HG02759 (cell line): ENCODE measurements at regions not wholly inside any gene's neighbourhood (a gene's known extent, or its start where the extent isn't known, plus 50 kb on each side); places are given as distances from the start of the nearest gene placed in this dataset.
"Not testable (repeated sequence)": the region's sequence is repeated elsewhere in the genome, so short reads cannot be mapped to it uniquely, and the experiment has no call there.

ENCODE experiments used
- ATAC-seq: cut with Tn5 transposase; IDR thresholded peaks from one replicate; pipeline ENCODE4 v1.9.1; 2021; ENCODE audit warnings: mild to moderate bottlenecking, moderate library complexity; ENCODE audit not compliant: unreplicated experiment

DNA sequence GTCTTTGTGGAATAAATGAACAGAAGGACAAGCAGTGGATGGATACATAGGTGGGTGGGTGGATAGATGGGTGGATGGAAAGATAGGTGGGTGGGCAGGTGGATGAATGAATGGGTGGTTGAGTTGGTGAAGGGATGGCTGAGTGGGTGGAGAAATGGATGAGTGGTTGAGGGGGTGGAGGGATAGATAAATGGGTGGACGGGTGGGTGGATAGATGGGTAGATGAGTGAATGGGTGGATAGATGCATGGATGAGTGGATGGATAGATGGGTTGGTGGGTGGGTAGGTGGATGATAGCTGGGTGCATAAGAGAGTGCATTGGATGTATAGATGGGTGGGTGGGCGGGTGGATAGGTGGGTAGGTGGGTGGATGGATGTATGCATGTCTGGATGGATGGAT is 63.5 kb downstream of the UNC93B1 start:
- ATAC-seq = not testable (repeated sequence)

DNA sequence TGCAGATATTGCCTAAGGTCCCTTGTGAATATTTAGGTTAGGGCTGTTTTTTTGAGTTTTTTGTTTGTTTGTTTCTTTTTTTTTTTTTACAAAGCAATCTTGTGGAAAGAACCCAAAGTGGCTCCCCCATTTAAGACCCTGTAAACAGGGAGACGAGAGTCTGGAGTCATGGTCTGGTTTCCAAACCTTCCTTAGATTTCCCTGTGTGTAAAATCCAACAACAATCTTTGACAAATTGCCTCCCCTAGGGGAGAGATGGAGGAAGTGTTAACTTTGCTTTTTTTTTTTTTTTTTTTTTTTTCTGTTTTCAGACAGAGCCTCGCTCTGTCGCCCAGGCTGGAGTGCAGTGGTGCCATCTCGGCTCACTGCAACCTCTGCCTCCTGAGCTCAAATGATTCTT is 64.9 kb downstream of the UNC93B1 start:
- not testable (repeated sequence) for ATAC-seq

DNA sequence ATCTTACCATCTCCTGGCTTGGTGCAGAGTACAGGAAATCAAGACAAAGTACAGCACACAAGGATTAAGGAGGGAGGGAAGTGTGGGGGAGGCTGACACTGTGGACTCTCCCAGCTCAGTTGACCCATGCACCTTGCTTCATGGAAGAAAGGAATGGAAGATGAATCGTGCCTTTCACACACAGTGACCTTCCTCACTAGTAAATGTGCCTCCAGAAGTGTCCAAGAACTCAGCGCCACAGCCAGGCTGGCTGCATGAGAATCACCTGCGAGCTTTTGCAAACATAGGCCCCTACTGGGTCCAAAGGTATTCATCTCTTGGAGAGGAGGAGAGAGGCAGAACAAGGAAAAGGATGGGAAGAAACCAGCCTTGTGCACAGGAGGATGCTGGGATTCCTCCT is 65.5 kb downstream of the UNC93B1 start:
- not testable (repeated sequence) for ATAC-seq

GRCh38 chr11:67923565-67923964 is 80.3 kb downstream of the UNC93B1 start:
- not testable (repeated sequence) for ATAC-seq

DNA sequence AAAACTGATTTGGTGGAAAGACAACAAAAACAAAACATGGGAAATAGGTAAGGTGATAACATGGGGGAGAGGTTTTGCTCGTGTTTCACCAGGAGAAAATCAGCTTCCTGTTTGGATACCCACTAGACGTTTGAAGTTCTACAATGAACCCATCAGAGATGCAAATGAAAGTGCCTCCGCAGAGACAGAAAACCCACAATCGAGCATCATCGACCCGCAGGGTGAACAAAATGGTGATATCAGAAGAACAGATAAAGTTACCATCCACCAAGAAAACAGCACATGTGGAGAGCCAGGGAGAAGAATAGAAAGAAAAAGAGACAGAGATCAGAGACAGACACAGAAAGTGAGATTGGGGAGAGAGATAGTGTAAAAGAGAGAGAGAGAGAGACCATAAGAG is 83.4 kb downstream of the UNC93B1 start:
- ATAC-seq = not testable (repeated sequence)

DNA sequence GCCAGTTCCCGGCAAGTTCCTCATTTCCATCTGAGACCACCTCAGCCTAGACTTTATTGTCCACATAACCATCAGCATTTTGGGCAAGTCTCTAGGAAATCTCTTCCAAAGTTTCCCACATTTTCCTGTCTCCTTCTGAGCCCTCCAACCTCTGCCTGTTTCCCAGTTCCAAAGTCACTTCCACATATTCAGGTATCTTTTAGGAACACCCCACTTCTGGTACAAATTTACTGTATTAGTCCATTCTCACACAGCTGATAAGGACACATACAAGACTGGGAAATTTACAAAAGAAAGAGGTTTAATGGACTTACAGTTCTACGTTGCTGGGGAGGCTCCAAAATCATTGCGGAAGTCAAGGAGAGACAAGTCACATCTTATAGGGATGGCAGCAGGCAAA is 91.7 kb downstream of the UNC93B1 start:
- ATAC-seq = not testable (repeated sequence)

- ATAC-seq = not testable (repeated sequence)
Observed at GRCh38 chr11:67911211-67911610, 92.7 kb downstream of the UNC93B1 start.

DNA sequence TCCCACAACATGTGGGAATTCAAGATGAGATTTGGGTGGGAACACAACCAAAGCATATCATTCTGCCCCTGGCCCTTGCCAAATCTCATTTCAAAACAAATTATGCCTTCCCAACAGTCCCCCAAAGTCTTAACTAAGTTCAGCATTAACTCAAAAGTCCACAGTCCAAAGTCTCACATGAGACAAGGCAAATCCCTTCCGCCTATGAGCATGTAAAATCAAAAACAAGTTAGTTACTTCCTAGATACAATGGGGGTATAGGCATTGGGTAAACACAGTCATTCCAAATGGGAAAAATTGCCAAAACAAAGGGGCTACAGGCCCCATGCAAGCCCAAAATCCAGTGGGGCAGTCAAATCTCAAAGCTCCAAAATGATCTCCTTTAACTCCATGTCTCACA is 93.1 kb downstream of the UNC93B1 start:
- ATAC-seq = not testable (repeated sequence)

- not testable (repeated sequence) for ATAC-seq
Observed at GRCh38 chr11:67906969-67907368, 96.9 kb downstream of the UNC93B1 start.

DNA sequence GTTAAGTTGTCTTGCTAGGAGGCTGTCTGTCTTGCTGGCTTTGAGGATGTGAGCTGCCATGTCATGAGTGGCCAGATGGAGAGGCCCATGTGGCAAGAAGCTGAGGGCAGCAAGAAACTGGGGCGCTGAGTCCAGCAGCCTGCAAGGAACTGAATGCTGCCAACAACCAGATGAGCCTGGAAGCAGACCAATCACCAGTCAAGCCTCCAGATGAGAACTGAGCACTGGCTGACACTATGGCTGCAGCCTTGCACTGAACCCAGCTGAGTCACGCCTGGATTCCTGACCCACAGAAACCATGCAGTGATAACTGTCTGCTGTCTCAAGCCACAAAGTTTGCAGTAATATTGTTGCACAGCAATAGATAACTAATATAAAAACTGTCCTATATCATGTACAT is 104.4 kb downstream of the UNC93B1 start:
- ATAC-seq = not testable (repeated sequence)

DNA sequence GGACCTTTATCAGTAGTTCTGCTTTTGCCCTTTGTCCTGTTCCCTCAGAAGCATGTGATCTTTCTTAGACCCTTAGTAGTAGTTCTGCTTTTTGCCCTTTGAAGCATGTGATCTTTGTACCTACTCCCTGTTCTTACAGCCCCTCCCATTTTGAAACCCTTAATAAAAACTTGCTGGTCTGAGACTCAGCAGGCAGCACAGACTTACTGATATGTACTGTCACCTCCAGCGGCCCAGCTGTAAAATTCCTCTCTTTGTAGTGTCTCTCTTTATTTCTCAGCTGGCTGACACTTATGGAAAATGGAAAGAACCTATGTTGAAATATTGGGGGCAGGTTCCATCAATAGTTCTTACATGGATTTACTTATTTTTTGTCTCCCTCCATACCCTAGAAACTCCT is 110.4 kb downstream of the UNC93B1 start:
- not testable (repeated sequence) for ATAC-seq

GRCh38 chr11:67889646-67890045 is 114.3 kb downstream of the UNC93B1 start:
- ATAC-seq = not testable (repeated sequence)

- ATAC-seq = not testable (repeated sequence)
Observed at GRCh38 chr11:67888056-67888455, 115.8 kb downstream of the UNC93B1 start.

GRCh38 chr11:67886672-67887071 is 117.2 kb downstream of the UNC93B1 start:
- not testable (repeated sequence) for ATAC-seq

GRCh38 chr11:67886207-67886606 is 117.7 kb downstream of the UNC93B1 start:
- ATAC-seq = not testable (repeated sequence)

GRCh38 chr11:67885574-67885973 is 118.3 kb downstream of the UNC93B1 start:
- not testable (repeated sequence) for ATAC-seq

DNA sequence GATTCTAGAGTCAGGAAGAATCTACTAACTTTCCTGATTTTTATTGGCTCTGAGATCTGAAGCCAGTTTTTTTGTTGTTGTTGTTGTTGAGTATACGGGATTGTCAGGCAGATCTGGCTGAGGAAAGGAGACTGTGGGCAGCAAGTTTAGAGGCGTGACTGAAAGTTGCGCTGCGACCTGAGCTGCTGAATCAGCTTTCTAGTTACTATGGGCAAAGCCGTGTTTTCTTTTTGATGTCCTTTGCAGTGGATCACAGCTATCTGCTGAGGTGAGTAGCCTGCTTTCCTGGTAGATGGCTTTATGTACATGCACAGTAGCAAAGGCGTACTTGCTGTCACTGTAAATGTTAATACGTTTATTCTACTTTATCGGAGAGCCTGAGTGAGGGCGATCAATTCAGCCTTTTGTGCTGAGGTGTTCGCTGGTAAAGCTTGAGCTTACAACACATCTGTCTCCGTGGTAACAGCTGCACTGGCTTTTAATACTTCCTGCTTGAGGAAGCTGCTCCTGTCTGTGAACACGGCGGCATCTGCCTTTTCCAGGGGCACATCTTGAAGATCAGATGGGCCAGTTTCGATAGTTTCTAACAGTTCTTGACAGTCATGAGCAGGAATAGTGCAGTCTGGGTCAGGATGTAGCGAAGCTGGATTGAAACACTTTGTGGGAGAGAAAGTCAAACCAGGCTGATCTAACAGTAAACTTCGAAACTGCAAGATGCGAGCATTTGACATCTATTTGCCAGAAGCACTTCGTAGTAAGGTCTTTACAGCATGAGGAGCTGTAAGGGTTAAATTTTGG is 118.9 kb downstream of the UNC93B1 start:
- not testable (repeated sequence) for ATAC-seq

- not testable (repeated sequence) for ATAC-seq
Observed at GRCh38 chr11:67884073-67884757, 119.7 kb downstream of the UNC93B1 start.

- not testable (repeated sequence) for ATAC-seq
Observed at GRCh38 chr11:67882304-67882703, 121.6 kb downstream of the UNC93B1 start.

GRCh38 chr11:67881836-67882235 is 122.1 kb downstream of the UNC93B1 start:
- not testable (repeated sequence) for ATAC-seq

- not testable (repeated sequence) for ATAC-seq
Observed at GRCh38 chr11:67880594-67881196, 123.2 kb downstream of the UNC93B1 start.

GRCh38 chr11:67878666-67879065 is 125.2 kb downstream of the UNC93B1 start:
- ATAC-seq = not testable (repeated sequence)
